SK-N-SH (cell line): ENCODE measurements at regions not wholly inside any gene's neighbourhood (a gene's known extent, or its start where the extent isn't known, plus 50 kb on each side); places are given as distances from the start of the nearest gene placed in this dataset.

Experiments used
- CTCF ChIA-PET: fragments of 300-600, 350-600 bp; formaldehyde crosslinking; extraction: SDS; loops from one replicate; lab custom pipeline; 2021; lab: Yijun Ruan, JAX
- POLR2A ChIA-PET: fragments of 350-600 bp; sonication (Branson Sonifier 250); formaldehyde crosslinking; extraction: SDS; loops from one replicate; lab custom pipeline; 2020; ENCODE audit warnings: antibody characterized with exemption, inconsistent platforms; lab: Yijun Ruan, JAX
- DNase-seq: peaks from one replicate; pipeline ENCODE4 v3.0.0; 2012
- H2AFZ ChIP-seq: fragments of 200-600 bp; sonication (generic); 2 replicates; pipeline ENCODE4 v1.8.1; 2016; ENCODE audit warnings: antibody characterized with exemption, mild to moderate bottlenecking, low read depth
- H3F3A ChIP-seq: fragments of 200-600 bp; sonication (generic); replicated peaks from 2 replicates; pipeline ENCODE3; 2016; ENCODE audit warnings: antibody characterized with exemption, mild to moderate bottlenecking; ENCODE audit not compliant: insufficient read depth
- H3K27ac ChIP-seq, 2 experiments: fragments of 200-500 bp in 1 of 2; fragments of 200-600 bp in 1 of 2; sonication (Bioruptor generic) in 1 of 2; sonication (generic), shearing (Covaris generic) in 1 of 2; 2 replicates each; pipeline versions ENCODE4 v1.5.1 to v1.6.1; 2014 to 2016; ENCODE audit warnings: low read depth in 2 of 2, inconsistent platforms in 1 of 2, low read length in 1 of 2, mild to moderate bottlenecking in 1 of 2, mixed read lengths in 1 of 2
- H3K27me3 ChIP-seq: fragments of 200-600 bp; sonication (generic), shearing (Covaris generic); 2 replicates; pipeline ENCODE4 v1.6.1; 2016; ENCODE audit warnings: mixed run types; ENCODE audit not compliant: insufficient read depth
- H3K36me3 ChIP-seq, 2 experiments: fragments of 200-500 bp in 1 of 2; fragments of 200-600 bp in 1 of 2; sonication (Bioruptor generic) in 1 of 2; sonication (generic) in 1 of 2; replicated peaks in 1 of 2; 2 replicates each; pipeline versions ENCODE3 to v1.5.1; 2014 to 2016; ENCODE audit warnings: low read length in 1 of 2, mild to moderate bottlenecking in 1 of 2; ENCODE audit not compliant: insufficient read depth in 2 of 2, control insufficient read depth in 1 of 2
- H3K4me1 ChIP-seq, 2 experiments: fragments of 200-500 bp in 1 of 2; fragments of 200-600 bp in 1 of 2; sonication (Bioruptor generic) in 1 of 2; sonication (generic), shearing (Covaris generic) in 1 of 2; 2 replicates each; pipeline versions ENCODE4 v1.5.1 to v1.6.1; 2014 to 2016; ENCODE audit warnings: low read depth in 1 of 2, low read length in 1 of 2, mixed run types in 1 of 2; ENCODE audit not compliant: insufficient read depth in 2 of 2, control insufficient read depth in 1 of 2
- H3K4me2 ChIP-seq: fragments of 200-600 bp; sonication (generic), shearing (Covaris generic); 2 replicates; pipeline ENCODE4 v1.6.1; 2017; ENCODE audit warnings: mixed run types
- H3K4me3 ChIP-seq, 2 experiments: fragments of 200-500 bp in 1 of 2; fragments of 200-600 bp in 1 of 2; sonication (Bioruptor generic) in 1 of 2; sonication (generic), shearing (Covaris generic) in 1 of 2; 2 replicates each; pipeline versions ENCODE4 v1.5.1 to v1.8.1; 2014 to 2016; ENCODE audit warnings: low read depth in 2 of 2, inconsistent platforms in 1 of 2, low read length in 1 of 2, mild to moderate bottlenecking in 1 of 2, mixed read lengths in 1 of 2, moderate library complexity in 1 of 2
- H3K79me2 ChIP-seq: fragments of 200-600 bp; sonication (generic); 2 replicates; pipeline ENCODE4 v1.8.1; 2017; ENCODE audit warnings: mild to moderate bottlenecking; ENCODE audit not compliant: insufficient read depth
- H3K9ac ChIP-seq: fragments of 200-600 bp; sonication (generic); 2 replicates; pipeline ENCODE4 v1.6.1; 2017; ENCODE audit warnings: mixed run types
- H3K9me2 ChIP-seq: fragments of 200-600 bp; sonication (generic); 2 replicates; pipeline ENCODE4 v1.6.1; 2017; ENCODE audit warnings: mixed run types
- H3K9me3 ChIP-seq: fragments of 200-600 bp; sonication (generic); 2 replicates; pipeline ENCODE4 v1.6.1; 2017; ENCODE audit warnings: mixed run types, mild to moderate bottlenecking, moderate library complexity
- H4K20me1 ChIP-seq: fragments of 200-600 bp; sonication (generic); 2 replicates; pipeline ENCODE4 v1.6.1; 2017; ENCODE audit warnings: mild to moderate bottlenecking, mixed run types; ENCODE audit not compliant: insufficient read depth
- CHD2 ChIP-seq: fragments of 150-350 bp; IDR thresholded peaks from 2 replicates; pipeline ENCODE4 v1.6.1; 2018; ENCODE audit warnings: low read length; ENCODE audit not compliant: partially characterized antibody
- ELF1 ChIP-seq: IDR thresholded peaks from 2 replicates; pipeline ENCODE4 v1.4.0; 2012
- EP300 ChIP-seq, 2 experiments: IDR thresholded peaks; 2 replicates each; pipeline versions ENCODE4 v1.4.0 to v1.6.1; 2012; ENCODE audit warnings: borderline replicate concordance in 1 of 2, low read depth in 1 of 2, low read length in 1 of 2
- EZH2phosphoT487 ChIP-seq: fragments of 200-600 bp; sonication (generic); IDR thresholded peaks from 2 replicates; pipeline ENCODE4 v1.6.1; 2017; ENCODE audit warnings: low read depth, mixed run types, mild to moderate bottlenecking, antibody characterized with exemption, moderate library complexity, borderline replicate concordance
- FOXJ3 ChIP-seq: sonication (generic); formaldehyde crosslinking; IDR thresholded peaks from 2 replicates; pipeline ENCODE4 v1.5.1; 2020; ENCODE audit warnings: mild to moderate bottlenecking, missing genetic modification reagents
- FOXM1 ChIP-seq: IDR thresholded peaks from 2 replicates; pipeline ENCODE4 v1.4.0; 2012; ENCODE audit warnings: low read depth, mild to moderate bottlenecking
- GATA2 ChIP-seq: sonication (generic); formaldehyde crosslinking; IDR thresholded peaks from 2 replicates; pipeline ENCODE4 v1.5.0; 2020; ENCODE audit warnings: mild to moderate bottlenecking, missing genetic modification reagents
- MXI1 ChIP-seq: IDR thresholded peaks from 2 replicates; pipeline ENCODE4 v1.6.1; 2012; ENCODE audit warnings: mild to moderate bottlenecking, low read depth, low read length, improper control_type of control experiment
- NFIC ChIP-seq: IDR thresholded peaks from 2 replicates; pipeline ENCODE4 v1.4.0; 2012; ENCODE audit warnings: borderline replicate concordance
- NRF1 ChIP-seq: IDR thresholded peaks from 2 replicates; pipeline ENCODE4 v1.6.1; 2012; ENCODE audit warnings: low read depth, mild to moderate bottlenecking, low read length
- POLR2AphosphoS5 ChIP-seq: IDR thresholded peaks from 2 replicates; pipeline ENCODE4 v1.6.1; 2012; ENCODE audit warnings: low read depth, low read length
- RAD21 ChIP-seq: IDR thresholded peaks from 2 replicates; pipeline ENCODE4 v1.6.1; 2012; ENCODE audit warnings: mild to moderate bottlenecking, low read length
- RFX5 ChIP-seq: IDR thresholded peaks from 2 replicates; pipeline ENCODE4 v1.6.1; 2012; ENCODE audit warnings: mild to moderate bottlenecking, improper control_type of control experiment, low read length
- SIN3A ChIP-seq: IDR thresholded peaks from 2 replicates; pipeline ENCODE4 v1.6.1; 2012; ENCODE audit warnings: low read depth, mild to moderate bottlenecking, low read length, moderate library complexity, borderline replicate concordance
- SMC3 ChIP-seq: IDR thresholded peaks from 2 replicates; pipeline ENCODE4 v1.6.1; 2012; ENCODE audit warnings: low read depth, low read length, improper control_type of control experiment
- TCF12 ChIP-seq: IDR thresholded peaks from 2 replicates; pipeline ENCODE4 v1.4.0; 2012
- TEAD4 ChIP-seq: IDR thresholded peaks from 2 replicates; pipeline ENCODE4 v1.4.0; 2012; ENCODE audit warnings: mild to moderate bottlenecking, borderline replicate concordance; ENCODE audit not compliant: insufficient read depth
- TF ChIP-seq, protein P1 (sequence below): IDR thresholded peaks from 2 replicates; pipeline ENCODE4 v1.4.0; 2012; ENCODE audit warnings: low read depth, borderline replicate concordance
- TF ChIP-seq, protein P2 (sequence below): IDR thresholded peaks from 2 replicates; pipeline ENCODE4 v1.4.0; 2012; ENCODE audit warnings: low read depth
- TF ChIP-seq, protein P3 (sequence below): fragments of 150-350 bp; IDR thresholded peaks from 2 replicates; pipeline ENCODE4 v1.6.1; 2016; ENCODE audit warnings: mild to moderate bottlenecking, low read depth, low read length

DNA sequence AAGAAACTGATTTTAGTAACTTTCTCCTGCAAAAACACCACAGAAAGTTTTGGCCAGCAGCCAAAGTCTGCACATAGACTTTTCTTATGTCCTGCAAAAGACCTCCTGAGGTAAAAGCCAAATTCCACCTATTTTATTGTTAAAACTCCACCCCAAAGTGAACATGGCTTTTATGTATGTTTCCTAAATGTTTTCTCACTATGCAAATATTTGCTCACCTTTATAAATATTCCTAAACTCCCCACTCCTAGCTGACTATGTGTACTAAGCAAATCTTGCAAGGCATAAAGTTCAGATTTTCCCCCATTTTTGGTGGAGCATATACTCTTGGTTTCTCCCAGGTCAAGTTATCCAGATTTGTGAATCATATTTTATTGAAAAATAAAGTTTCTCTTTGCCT, 446.2 kb downstream of the DNAH5 start:
- CTCF ChIA-PET: no interaction called here
- Histone ChIP-seq H4K20me1 (no peaks in the 10 kb centered on the region), H2AFZ (no peak overlapping the region), H3K4me1 (no peaks in the 10 kb centered on the region), H3K4me2 (no peak overlapping the region), H3K9me3 (no peaks in the 10 kb centered on the region), H3K27ac (no peak overlapping the region), H3K79me2 (no peaks in the 10 kb centered on the region), H3K27me3 (no peaks in the 10 kb centered on the region), H3F3A (no peaks in the 10 kb centered on the region), H3K4me3 (no peak overlapping the region), H3K36me3 (no peaks in the 10 kb centered on the region), H3K9me2 (no peaks in the 10 kb centered on the region), H3K9ac (no peak overlapping the region)
- POLR2A ChIA-PET: no interaction called here
- DNase-seq: no peak
- no peak for TF ChIP-seq FOXJ3
- TF ChIP-seq EP300 (IDR thresholded peaks at IDR 0.05; ENCODE audit: borderline replicate concordance in 1 of 2, low read depth in 1 of 2, low read length in 1 of 2): no peak
- TF ChIP-seq RAD21: no peak
- no peak for TF ChIP-seq MXI1
- no peak for TF ChIP-seq SMC3
- TF ChIP-seq TCF12: no peak
- TF ChIP-seq ELF1: no peak
- no peak for TF ChIP-seq EZH2phosphoT487
- TF ChIP-seq, protein P1, sequence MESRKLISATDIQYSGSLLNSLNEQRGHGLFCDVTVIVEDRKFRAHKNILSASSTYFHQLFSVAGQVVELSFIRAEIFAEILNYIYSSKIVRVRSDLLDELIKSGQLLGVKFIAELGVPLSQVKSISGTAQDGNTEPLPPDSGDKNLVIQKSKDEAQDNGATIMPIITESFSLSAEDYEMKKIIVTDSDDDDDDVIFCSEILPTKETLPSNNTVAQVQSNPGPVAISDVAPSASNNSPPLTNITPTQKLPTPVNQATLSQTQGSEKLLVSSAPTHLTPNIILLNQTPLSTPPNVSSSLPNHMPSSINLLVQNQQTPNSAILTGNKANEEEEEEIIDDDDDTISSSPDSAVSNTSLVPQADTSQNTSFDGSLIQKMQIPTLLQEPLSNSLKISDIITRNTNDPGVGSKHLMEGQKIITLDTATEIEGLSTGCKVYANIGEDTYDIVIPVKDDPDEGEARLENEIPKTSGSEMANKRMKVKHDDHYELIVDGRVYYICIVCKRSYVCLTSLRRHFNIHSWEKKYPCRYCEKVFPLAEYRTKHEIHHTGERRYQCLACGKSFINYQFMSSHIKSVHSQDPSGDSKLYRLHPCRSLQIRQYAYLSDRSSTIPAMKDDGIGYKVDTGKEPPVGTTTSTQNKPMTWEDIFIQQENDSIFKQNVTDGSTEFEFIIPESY: no peak
- TF ChIP-seq, protein P2, sequence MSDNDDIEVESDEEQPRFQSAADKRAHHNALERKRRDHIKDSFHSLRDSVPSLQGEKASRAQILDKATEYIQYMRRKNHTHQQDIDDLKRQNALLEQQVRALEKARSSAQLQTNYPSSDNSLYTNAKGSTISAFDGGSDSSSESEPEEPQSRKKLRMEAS: no peak
- no peak for TF ChIP-seq NRF1
- no peak for TF ChIP-seq SIN3A
- no peak for TF ChIP-seq NFIC
- no peak for TF ChIP-seq FOXM1
- TF ChIP-seq GATA2 (CRISPR knock-in tag): no peak
- TF ChIP-seq RFX5: no peak
- TF ChIP-seq TEAD4: no peak
- TF ChIP-seq POLR2AphosphoS5: no peak
- TF ChIP-seq, protein P3, sequence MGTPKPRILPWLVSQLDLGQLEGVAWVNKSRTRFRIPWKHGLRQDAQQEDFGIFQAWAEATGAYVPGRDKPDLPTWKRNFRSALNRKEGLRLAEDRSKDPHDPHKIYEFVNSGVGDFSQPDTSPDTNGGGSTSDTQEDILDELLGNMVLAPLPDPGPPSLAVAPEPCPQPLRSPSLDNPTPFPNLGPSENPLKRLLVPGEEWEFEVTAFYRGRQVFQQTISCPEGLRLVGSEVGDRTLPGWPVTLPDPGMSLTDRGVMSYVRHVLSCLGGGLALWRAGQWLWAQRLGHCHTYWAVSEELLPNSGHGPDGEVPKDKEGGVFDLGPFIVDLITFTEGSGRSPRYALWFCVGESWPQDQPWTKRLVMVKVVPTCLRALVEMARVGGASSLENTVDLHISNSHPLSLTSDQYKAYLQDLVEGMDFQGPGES: no peak
- TF ChIP-seq CHD2: no peak
